Central memory CD4-positive, alpha-beta T cell (primary cell): ENCODE measurements at regions not wholly inside any gene's neighbourhood (a gene's known extent, or its start where the extent isn't known, plus 50 kb on each side); places are given as distances from the start of the nearest gene placed in this dataset.
"Not testable (repeated sequence)": the region's sequence is repeated elsewhere in the genome, so short reads cannot be mapped to it uniquely, and the experiment has no call there.

Experiments used
- DNase-seq: peaks from one replicate; pipeline ENCODE4 v3.0.0; 2022

- DNase-seq: no peak
Observed at GRCh38 chr9:25830381-25830780, 152.1 kb upstream of the TUSC1 start.

DNA sequence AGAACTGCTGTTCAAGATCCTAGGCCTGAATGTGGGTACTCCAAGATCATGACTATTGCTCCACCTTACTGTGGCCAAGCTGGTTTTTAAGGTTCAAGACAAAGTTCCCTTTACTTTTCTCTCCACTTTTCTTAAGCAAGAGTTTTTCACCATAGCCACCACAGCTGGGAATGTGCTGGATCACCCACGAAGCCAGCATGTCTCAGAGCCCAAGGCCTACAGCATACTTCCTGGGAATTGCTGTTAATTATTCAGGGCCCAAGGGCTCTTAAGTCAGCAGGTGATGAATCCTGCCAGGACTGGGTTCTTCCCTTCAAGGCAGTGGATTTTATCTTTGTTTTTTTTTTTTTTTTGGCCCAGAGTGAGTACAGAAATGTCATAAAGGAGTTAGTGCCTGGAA is 149.4 kb upstream of the TUSC1 start:
- DNase-seq: no peak

- DNase-seq: no peak
Observed at GRCh38 chr9:25816439-25816838, 138.2 kb upstream of the TUSC1 start.

GRCh38 chr9:25814023-25814422 is 135.8 kb upstream of the TUSC1 start:
- DNase-seq: no peak

- no peak for DNase-seq
Observed at GRCh38 chr9:25813478-25813877, 135.2 kb upstream of the TUSC1 start.

DNA sequence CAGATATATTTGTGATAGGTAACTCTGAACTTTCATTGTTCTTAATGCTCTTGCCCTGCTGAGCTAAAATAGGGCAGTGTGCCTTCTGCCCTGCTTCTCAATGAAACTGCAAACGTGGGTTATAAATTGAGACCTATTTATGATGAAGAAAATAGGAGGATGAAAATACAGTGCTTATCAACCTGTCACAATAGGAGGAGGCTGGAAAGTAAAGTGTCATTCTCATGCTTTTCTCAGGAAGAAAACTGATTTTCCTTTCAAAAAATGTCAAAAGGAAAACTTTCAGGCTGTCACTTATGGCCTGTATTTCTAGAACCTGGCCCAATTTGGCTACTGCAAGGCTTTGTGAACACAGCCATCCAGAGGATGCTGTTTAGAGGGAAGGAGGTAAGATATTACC is 130.3 kb upstream of the TUSC1 start:
- DNase-seq: no peak

- no peak for DNase-seq
Observed at GRCh38 chr9:25804856-25805255, 126.6 kb upstream of the TUSC1 start.

DNA sequence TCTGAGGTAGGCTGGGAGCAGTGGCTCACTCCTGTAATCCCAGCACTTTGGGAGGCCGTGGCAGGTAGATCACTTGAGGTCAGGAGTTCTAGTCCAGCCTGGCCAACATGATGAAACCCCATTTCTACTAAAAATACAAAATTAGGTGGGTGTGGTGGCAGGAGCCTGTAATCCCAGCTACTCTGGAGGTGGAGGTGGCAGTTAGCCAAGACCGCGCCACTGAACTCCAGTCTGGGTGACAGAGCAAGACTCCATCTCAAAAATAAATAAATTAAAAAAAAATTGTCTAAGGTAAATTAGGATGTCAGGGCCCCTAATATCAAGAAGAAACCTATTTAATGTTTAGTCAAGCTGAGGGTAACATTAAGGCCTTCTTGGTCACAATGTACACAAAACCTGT is 123.7 kb upstream of the TUSC1 start:
- not testable (repeated sequence) for DNase-seq

GRCh38 chr9:25773805-25774204 is 95.6 kb upstream of the TUSC1 start:
- DNase-seq: no peak

GRCh38 chr9:25755951-25756350 is 77.7 kb upstream of the TUSC1 start:
- DNase-seq: no peak

DNA sequence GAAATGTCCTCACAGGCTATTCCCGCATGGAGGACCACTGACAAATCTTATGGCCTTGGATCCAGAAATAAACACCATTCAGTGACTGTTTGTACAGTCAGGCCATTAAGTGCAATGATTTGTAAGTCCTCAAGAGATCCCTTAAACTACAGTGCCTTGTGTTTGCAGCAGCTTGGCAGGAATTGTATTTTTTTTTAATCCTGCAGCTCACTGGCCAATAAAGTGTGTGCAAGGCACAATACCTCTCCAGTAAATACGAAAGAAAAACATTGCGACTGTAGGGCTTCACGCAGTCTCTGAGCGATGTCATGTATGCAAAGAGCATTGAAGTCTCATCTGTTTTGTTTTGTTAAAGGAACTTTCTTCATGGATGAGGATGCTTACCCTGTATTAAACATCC is 74.2 kb upstream of the TUSC1 start:
- no peak for DNase-seq

GRCh38 chr9:25742256-25742655 is 64.0 kb upstream of the TUSC1 start:
- no peak for DNase-seq

- no peak for DNase-seq
Observed at GRCh38 chr9:25733336-25733982, 55.2 kb upstream of the TUSC1 start.

- DNase-seq: not testable (repeated sequence)
Observed at GRCh38 chr9:25731895-25732794, 53.9 kb upstream of the TUSC1 start.
